Thyroid gland (tissue), 4 donors: ENCODE measurements at regions not wholly inside any gene's neighbourhood (a gene's known extent, or its start where the extent isn't known, plus 50 kb on each side); places are given as distances from the start of the nearest gene placed in this dataset.

Experiments
- CTCF ChIP-seq, 6 experiments: fragments of 200-600 bp in 3 of 6; fragments of 450-650 bp in 3 of 6; sonication (generic) in 3 of 6; IDR thresholded peaks; one replicate each; pipeline ENCODE4 v1.5.1; 2016 to 2019; ENCODE audit warnings: antibody characterized with exemption in 6 of 6, mild to moderate bottlenecking in 2 of 6, inconsistent platforms in 1 of 6, moderate library complexity in 1 of 6
- POLR2A ChIP-seq, 2 donors: fragments of 450-650 bp; IDR thresholded peaks; one replicate each; pipeline ENCODE4 v1.6.1; 2017; ENCODE audit warnings: antibody characterized with exemption in 2 of 2, mild to moderate bottlenecking in 2 of 2, moderate library complexity in 1 of 2

DNA sequence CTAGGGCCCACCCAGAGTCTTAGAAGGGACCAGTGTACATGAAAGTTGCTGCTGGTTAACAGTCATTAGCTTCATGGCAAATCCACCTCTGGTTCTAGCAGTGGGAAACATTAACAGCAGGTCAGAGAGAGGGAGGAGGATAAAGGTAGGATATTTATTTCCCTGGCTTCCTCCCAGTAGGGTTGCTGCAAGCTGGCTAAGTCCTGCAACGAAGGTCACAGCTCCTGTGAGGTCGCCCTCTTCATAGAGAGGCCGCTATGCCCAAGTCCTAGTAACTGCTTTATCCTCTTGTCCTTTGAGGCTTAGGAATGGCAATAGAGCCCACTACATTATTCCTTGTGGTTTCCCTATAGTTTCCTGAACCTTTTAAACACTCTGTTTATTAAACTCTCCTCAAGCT, 84.0 kb upstream of the ACSL3 start:
- TF ChIP-seq CTCF (IDR thresholded peaks at IDR 0.05) (no peak), POLR2A (IDR thresholded peaks at IDR 0.05) (no peak)
